Hippocampal formation (tissue), 2 donors: ENCODE measurements at regions not wholly inside any gene's neighbourhood (a gene's known extent, or its start where the extent isn't known, plus 50 kb on each side); places are given as distances from the start of the nearest gene placed in this dataset.

Experiments
- DNase-seq, 2 donors: peaks; one replicate each; lab custom pipeline; 2025; lab: John Stamatoyannopoulos, UW

DNA sequence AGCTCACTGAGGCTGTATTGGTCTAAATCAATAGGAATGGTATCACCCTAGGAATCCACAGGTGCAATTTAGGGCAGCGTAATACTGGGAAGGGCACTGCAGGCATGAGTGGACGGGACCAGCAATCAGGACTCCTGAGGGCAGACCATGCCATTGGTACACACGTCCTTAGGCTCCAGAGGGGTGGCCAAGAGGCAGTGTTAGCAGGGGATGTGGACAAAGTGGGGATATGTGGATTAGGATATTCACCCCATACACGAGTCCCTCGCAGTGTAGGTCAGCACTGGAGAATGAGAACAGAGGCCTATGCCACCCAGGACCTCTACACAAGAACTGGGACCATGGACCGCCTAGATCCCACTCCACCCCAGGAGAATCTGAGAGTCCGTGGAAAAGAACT is 389.8 kb downstream of the BCL11A start:
- no peak for DNase-seq

DNA sequence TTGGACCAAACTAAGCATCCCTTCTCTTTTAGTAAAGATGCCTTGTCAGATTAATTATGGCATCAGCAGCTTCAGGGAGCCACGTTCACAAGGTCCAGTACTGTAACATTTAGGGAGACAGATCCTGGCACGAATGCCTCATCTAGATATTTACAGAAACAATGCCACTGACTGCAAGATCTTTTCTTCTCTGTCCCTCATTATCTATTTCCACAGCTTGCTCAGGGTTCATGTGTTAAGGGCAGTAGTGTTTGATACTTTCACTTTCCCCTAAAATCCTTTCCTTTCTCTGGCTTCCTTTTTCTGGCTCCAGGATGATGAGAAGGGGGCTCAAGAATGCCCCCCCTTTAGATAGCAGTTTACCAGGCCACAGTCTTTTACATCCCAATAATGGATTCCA is 393.9 kb downstream of the BCL11A start:
- DNase-seq: no peak

DNA sequence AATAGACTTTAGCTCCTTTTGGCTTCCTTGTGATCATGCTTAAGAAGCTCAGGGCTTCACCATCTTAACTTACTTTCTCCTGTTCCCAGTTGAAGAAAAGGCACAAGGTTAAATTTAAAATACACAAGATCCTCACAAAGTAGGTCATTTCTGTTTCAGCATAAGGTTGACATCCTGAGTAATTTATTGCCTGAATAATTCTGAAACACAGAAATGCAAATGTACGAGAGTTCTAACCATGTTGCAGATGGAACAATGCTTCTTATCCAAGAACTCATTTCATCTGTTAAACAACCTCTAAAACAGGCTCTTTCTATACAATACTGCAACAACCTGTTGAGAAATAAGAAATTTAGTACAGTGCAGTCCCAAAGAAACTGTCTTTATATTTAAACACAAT is 395.2 kb downstream of the BCL11A start:
- DNase-seq: no peak

DNA sequence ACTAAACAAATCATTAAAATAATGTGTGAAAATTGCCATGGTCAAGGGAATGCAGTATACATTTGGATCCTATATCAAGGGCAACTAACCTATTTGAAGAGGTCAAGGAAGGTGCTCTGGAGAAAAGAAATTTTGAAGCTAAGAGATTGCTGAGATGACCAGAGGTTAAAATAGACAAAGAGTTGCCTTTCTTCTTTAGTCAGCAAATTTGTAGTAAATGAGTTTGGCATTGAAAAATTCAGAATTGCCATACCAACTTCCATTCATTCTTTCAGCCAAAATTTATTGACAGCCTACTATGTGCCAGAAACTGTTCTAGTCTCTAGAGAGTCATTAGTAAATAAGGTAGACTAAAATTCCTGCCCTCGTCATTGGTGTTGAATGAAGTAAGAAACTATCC is 396.2 kb downstream of the BCL11A start:
- no peak for DNase-seq

GRCh38 chr2:60154142-60154541 is 399.3 kb downstream of the BCL11A start:
- no peak for DNase-seq

GRCh38 chr2:60152226-60152833 is 401.1 kb downstream of the BCL11A start:
- DNase-seq: no peak

DNA sequence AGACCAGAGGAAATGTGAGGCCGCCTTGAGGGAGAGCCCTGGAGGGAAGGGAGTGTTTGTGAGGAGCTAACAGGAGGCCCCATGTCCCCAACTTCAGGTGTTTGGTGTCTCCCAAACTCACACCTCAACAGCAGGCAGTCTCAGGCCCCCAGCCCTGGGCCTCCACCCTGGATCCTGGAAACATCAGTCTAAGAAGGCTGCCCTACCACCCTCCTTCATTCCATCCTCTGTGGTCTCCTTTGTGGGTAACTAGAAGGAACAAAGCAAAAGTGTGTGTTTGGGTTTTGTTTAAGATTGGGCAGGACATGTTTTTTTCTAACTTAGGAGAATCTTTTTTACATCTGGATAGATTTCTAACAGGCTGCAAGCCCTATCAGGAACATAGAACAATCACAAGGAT is 404.3 kb downstream of the BCL11A start:
- DNase-seq: no peak

GRCh38 chr2:60148716-60149115 is 404.7 kb downstream of the BCL11A start:
- no peak for DNase-seq

DNA sequence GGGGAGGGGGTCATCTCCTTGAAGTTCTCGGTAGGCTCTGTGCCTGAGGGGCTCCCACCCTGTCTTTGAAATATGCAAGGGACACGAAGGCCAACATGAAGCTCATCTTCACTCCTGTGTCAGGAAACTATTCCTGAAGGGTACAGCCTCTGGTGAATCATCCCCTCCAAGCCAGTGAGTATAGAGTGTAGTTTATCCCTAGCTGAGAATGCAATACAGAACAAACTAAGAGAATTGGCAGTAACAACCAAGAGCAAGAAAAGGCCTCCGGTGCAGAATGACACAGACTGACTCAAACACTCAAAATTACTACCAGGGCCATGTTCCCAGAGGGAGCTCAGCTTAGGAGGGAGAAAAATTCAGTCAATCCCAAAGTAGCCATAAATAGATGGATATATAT is 413.3 kb downstream of the BCL11A start:
- no peak for DNase-seq

GRCh38 chr2:60136913-60137312 is 416.5 kb downstream of the BCL11A start:
- no peak for DNase-seq

- no peak for DNase-seq
Observed at GRCh38 chr2:60127191-60127590, 426.3 kb downstream of the BCL11A start.

DNA sequence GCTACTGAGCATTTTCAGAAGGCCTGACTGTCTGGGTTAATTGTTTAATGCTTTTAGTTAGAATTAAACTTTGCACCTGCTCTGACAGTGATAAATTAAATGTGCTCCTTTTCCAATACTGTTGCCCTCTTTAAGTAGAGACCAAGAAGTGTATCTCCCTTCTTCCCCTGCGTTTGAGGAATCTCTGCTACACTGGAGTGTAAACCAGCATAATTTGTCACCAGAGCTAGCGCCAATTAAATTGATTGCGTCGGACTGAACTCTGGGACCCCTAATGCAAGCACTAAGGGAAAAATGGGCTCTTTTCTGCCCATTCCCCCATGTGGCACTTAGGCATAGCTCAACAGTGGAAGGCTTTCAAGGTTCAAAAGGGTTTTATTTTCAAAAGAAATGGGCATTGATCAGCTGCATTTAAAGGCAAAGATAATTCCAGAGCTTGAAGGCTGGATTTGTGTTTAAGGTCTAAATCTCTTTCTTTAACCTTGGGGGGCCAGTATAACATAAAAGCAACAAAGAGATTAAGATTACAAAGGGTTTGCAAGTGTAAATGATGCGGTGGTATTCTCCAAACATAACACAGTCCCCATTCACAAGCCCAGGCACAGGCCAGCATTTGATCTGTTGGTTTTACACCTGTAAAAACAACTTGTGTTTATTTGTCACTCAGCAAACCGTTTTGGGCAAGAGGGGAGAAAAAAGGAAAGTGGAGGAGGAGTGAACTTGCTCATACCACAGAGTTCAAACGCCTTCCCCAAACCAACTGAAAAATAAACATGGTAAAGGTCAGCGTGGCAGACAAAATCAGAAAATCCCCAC is 427.6 kb downstream of the BCL11A start:
- DNase-seq: no peak

GRCh38 chr2:60119778-60120177 is 433.7 kb downstream of the BCL11A start:
- DNase-seq: no peak

DNA sequence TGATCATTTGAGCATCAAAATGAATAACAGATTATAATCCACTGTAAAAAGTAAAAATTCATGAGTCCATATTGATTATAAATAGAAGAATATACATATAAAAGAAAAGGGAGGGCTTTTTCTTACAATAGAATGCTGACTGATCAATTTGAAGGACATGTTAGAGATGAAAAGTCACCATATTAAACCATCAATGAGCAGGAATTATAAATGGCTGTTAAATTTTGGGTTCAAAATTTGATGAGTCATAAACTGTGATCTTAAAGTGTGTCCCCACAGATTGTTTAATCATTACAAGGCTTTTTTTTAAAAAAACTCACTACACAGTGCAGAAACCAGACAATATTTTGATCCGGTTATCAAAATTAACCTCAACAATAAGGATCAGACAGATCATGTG is 434.5 kb downstream of the BCL11A start:
- DNase-seq: no peak

DNA sequence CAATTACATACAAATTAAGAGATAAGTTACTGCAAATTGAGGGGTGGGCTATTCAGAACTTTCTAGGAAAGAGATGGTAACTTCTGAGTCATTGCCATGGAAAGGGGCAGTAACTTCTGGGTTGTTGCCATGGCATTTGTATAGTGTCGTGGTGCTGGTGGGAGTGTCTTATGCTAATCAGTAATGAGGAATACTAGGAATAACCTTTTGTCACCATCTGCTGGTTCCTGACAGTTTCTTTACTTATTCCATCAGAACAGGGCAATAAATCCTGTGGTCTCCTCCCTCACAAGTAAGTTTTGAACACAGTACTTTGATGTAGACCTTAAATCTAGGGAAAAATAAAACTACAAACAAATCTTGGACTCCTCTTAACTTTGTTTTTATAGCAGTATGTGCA is 435.4 kb downstream of the BCL11A start:
- no peak for DNase-seq

DNA sequence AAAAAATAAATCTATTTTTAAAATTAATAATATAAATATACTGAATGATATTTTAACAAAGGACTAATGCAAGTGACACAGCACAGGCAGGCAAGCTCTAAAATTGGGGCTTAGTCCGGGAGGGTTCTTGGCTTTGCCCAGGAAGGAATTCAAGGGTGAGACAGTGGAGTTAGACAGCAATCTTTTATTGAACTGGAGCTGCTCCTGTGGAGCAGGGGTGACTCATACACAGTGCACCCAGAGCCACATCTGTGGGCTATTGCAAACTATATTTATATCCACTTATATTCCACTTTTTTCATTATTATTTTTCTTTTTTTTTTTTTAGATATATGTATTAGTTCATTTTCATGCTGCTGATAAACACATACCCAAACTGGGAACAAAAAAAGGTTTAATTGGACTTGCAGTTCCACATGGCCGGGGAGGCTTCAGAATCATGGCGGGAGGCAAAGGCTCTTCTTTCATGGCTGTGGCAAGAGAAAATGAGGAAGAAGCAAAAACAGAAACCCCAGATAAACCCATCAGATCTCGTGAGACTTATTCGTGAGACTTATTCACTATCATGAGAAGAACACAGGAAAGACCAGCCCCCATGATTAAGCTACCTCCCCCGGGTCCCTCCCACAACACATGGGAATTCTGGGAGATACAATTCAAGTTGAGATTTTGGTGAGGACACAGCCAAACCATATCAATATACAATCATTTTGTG is 437.1 kb downstream of the BCL11A start:
- no peak for DNase-seq

DNA sequence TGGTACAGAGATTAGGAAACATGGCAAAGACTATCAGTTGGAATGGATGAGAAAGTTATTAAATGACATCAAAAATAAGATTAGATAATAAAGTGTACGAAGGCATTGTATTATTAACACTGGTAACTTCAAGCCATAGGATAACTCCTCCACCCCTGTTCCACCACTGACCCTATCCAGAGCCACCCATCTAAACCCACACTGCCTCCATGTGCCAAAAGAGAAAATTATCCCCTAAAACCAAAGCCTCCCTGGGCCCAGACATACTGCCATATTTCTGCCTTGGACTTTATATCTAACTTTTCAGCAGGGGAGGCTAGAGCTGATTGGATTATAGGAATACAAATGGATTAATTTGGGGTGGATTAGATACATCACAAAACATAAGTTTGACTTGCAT is 443.7 kb downstream of the BCL11A start:
- no peak for DNase-seq

GRCh38 chr2:60106836-60107529 is 446.5 kb downstream of the BCL11A start:
- DNase-seq: no peak

DNA sequence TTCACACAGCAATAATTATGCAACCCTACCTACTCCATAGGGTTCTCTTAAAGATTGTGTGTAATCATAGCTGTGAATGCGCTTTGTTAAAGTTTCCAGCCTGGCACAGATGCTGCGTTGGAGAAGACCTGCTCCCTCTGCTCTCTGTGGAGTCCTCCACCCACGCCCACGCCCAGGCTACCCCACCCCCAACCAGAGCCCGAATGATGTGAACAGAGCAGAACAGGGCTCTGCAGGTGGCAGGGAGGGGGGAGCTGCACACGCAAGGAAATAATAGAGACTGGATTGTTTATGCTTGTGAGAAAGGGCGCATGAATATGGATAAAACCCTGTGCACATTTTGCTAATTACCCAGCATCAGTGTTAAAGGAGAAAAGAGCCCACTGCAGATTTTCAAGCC is 447.5 kb downstream of the BCL11A start:
- DNase-seq: no peak

DNA sequence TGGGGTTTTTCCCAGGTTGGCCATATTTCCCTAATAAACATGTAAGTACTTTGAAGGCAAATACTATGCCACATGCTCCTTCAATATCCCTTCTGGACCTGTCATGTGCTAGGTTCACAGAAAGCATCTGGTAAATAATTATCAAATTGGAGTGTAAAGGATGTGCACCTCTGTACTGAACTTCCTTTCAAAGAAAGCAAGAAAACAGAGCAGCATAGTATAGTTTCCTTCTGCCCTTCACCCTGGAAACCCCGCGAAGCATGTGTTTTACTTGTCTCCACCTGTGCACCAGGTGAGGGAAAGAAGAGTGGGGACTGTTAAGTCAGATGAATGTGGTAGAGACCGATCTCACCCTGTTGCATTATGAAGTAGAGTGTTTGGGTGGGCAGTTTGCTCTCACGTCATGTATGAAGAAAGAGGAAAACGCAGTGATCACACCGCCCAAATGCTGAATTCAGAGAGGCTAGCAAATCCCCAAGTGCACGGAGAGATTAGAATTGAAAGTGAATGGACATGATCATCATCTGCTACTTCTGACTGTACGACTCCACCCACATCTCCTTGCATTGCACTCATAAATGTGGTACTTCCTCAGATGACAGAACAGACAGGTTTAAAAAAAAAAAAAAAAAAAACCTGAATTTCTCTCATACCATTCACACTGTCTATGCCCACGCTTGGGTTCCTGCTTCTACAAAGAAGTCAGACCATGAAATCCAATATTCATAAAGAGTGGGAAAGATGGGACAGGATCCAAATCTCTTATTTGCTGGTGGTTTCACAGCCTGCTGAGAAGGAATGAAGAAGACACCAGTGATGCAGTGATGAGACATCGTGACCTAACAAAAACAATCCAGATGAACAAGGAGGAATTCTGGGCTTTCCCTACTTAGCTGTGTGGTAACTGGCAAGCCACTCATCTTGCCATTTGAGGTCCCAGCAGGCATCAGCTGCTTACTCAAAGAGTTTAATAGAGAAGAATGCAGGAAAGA is 448.6 kb downstream of the BCL11A start:
- no peak for DNase-seq

GRCh38 chr2:60100034-60100433 is 453.4 kb downstream of the BCL11A start:
- DNase-seq: no peak
